EL (cell line): ENCODE measurements at regions not wholly inside any gene's neighbourhood (a gene's known extent, or its start where the extent isn't known, plus 50 kb on each side); places are given as distances from the start of the nearest gene placed in this dataset.

Source experiments
- DNase-seq: peaks from one replicate; pipeline ENCODE4 v3.0.0-alpha.2; 2016

DNA sequence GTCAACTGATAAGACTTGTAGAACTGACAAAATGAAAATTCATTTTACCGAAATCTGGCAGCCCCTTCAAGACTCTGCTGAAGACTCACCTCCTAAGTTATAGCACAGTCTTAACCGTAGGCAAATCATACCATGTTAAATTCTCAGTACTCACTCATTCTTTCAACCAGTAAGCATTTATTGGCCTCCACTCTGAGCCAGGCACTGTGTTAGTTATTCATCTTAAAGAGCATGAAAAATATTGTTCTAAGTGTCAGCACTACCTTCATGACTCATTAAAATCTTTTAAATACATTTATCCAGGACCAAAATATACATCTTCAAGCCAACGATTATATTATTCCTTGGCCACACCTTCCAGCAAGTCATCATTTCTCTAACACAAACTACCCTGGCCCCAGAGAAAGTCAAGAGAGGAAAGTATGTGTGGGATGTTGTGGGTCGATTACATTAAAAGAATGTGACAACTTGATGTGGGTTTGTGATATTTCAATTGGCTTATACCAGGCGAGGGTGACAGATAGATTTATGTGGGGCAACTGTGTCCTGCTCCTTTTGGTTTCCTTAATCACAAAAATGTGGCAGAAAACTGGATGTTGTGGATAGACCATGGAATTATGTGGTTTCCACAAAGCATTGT is 55.0 kb downstream of the TMEM30B start:
- DNase-seq, result no peak

DNA sequence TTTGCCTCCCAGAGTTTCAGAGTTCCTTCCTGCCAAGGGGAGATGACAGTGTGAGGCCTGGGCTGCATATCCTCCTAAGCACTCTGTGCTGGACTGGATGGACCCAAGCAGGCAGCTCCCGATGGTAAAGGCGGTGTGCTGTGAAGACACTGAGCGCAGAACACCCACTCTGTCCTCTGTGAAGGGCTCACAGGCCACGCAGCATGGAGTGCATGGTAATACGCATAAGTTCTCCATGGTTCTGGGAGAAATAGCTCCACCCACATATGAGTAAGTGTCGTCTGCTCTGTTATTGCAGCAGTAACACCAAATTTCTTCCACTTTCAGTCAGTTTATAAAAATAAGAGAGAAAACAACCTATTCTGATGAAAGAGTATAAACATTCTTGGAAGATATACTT is 55.8 kb downstream of the TMEM30B start:
- no peak for DNase-seq

DNA sequence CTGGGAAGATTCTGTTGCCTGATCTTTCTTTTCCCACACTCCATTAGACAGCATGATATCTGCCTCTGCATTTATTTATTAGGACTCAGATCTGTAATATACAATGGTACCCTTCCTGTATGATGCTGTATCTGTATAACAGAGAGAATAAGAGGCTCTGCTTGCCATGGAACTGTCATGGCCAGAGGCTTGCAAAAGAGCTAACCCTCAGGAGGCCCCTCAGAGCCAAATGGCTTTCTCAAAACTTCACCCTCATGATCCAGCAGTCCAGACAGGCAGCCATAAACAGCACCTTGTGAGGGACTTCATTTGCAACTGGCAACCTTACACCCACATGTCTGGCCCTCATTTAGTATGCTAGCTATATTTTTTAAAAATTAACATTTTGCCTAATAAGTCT is 57.6 kb downstream of the TMEM30B start:
- DNase-seq, result no peak

DNA sequence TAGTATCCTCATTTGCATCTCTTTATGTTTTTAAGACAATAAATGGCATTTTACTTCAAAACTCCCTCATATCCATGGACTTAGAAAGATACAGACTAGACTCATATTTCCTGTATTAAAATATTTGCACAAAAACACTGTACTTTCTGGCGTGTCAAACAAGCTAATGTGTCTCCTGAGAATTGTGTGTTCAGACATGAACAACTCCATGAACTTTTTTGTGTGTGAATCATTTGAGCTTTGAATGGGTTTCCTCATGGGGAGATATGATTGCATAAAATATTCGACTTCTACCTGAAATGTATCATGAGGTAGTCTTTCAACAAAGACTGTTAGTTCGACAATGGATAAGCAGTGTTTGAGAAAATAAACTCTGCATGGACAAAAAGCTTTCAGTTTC is 58.8 kb downstream of the TMEM30B start:
- DNase-seq, result no peak

DNA sequence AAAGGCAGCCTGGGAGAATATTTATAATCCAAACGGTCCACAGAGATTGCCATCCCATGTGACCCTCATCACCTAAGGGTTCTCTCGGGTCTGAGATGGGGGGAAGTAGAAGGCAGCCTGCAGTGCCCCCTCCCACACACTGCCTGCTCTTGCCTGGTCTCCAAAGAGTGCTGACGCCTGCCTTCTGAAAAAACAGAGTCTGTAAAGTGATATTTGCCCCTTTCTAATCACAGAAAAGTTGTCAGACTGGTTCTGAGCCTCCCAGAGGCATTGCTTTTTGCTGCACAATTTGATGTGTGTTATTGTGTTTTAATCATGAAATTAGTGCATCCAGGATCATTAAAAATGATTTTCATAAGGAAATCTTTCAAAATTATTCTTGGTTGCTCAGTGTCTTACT is 59.2 kb downstream of the TMEM30B start:
- no peak for DNase-seq

DNA sequence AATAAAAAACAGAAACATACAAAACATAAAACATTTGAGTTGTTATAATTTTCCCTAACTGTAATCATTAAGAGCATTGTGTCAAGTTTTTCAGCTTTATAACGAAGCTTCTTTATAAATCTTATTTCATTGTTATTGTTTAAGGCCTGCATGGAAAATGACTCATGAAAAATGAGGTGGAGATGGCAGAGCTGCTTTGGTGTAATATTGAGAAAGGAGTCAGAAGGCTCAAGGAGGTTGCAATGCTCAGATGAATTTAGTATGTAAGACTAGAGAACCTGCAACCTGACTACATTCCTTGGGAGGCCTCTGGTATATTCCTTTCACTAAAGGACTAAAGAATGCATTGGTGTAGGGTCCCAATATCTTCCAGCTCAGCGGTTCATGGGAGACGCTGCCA is 61.5 kb downstream of the TMEM30B start:
- DNase-seq, result no peak

DNA sequence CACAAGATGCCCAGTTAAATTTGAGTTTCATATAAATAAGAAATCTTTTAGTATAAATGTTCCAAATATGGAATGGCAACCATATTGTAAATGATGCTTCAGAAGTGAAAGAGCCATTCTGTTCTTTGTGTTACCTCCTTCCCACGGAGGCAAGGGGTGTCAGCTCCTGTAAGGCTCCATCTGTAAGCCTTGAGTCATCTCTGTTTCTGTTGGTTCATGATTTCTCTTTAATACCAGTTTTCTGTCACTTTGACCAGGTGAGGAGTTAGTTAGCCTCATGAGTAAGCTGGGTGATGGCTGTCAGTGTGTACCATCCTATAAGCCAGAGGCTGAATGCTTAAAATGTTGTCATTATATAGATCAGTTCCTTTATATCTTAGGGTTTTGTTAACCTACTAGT is 61.9 kb downstream of the TMEM30B start:
- no peak for DNase-seq

DNA sequence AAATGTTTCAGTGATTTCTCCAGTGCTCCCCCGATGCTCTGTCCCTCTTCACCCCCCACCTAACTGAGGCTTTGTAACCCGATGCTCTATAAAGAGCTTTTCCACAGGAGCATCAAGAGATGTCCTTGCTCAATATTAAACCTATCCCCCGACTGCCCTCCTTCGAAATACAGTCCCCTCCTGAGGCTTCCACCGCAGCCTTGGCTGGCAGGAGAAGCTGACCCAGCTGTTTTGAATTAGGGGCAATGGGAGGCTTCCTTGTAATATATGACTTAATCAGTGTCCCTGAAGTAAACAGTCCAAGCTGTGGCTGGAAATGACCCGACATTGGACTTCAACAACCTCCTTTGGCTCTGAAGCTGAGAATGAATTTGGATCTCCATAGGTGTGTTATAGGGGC is 62.4 kb downstream of the TMEM30B start:
- no peak for DNase-seq

DNA sequence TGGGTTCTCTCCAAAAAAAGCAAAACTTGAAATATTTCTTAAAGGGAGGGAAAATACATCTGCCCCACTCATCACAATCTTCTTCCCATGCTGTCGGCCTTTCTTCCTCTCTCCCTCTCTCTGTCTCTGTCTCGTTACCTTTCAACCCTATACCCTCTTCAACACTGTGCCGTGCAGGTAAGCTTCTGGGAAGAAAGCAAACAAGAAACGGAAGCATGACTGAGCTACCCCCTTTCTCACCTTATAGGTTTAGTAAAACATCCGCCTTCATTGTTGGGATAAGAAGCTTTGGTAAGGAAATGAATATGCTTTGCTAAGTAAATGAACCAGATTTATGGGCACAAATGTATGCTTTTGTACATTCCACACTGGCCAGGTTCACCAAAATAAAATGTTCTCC is 63.0 kb downstream of the TMEM30B start:
- DNase-seq, result no peak

DNA sequence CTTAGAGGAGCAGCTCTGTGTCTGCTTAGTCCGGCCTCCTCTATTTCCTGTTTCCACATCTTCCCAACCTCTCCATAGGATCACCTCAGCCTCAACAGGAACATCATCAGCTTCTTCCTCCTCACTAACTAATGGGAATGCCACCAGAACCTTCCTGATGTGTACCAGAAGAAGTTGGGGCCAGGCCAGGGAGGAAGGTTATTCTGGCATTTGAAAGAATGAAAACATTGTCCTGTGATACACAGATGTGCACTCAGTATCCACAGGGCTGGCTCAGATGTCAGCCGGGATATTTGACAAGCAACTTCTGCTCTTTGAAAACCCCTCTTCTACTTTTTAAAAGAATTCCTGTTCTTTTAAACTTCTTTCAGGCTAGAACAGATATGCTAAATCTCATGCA is 63.6 kb downstream of the TMEM30B start:
- DNase-seq, result no peak

DNA sequence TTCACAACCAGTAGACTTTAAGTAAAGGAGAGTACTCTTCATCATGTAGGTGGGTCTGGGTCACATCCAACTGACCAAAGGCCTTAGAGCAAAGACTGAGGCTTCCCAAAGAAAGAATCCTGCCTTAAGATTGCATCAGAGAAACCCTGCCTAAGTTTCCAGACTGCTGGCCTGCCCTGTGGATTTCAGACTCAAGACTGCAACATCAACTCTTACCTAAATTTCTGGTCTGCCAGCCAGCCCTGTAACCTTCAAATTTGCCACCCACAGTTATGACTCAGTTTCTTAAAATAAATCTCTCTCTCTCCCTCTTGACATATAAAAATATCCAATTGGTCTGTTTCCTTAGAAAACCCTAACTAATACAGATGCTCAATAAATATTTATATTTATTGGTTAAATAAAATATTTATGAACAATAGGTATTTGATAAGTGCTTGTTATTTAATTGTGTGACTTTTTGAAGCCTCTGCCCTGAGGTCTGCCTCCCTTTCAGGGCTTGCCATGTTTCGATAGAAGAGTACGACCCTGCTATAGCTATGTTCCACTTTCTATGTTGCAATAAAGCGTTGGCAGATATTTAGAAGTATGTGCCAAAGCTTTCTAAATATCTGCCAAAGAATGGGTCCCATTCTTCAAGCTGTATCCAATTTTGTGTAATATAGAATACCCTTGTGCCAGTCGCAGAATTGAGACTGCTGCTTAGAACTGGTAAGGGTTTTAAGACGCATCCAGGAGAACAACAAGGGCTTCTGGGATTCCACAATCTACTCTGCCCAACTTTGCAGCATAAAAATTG is 65.7 kb downstream of the TMEM30B start:
- DNase-seq, result no peak

DNA sequence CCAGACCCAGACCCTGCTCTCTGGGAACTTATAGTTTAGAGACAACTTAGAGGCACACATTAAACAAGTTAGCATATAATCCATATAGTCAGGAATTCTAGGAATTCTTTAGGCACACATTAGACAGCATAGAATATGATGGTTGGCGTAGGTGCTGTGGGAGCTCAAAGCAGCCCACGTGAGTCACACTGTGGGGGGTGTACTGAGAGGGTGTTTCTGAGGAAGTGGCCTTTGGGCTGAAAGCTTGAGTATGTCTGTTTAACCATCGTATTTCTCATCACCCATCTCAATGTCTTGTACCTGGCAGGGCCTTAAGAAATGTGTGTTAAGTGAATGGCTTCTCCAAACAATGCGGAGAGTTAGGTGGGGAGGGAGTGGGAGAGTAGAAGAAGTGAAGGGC is 67.2 kb downstream of the TMEM30B start:
- DNase-seq, result peak; percentile 40

DNA sequence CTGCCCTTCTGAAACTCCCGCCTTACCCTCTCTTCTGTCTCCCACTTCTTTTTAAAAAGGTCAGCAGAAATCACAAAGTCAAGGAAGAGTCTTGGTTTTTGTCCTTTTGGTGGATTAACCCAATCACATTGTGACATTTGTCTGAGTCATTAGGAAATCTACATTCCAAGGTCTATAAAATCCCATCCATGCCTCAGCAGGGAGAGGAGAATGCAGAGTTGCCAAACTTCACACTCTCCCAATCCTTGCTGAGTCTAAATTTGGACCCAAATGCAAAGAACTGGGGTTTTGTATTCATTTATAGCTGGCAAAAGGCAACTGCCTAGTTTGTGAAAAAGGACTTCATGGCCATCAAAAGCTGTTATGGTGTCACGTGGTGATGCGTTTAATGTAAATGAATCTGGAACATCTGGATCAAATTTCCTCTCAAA is 67.9 kb downstream of the TMEM30B start:
- peak; percentile 74 for DNase-seq

DNA sequence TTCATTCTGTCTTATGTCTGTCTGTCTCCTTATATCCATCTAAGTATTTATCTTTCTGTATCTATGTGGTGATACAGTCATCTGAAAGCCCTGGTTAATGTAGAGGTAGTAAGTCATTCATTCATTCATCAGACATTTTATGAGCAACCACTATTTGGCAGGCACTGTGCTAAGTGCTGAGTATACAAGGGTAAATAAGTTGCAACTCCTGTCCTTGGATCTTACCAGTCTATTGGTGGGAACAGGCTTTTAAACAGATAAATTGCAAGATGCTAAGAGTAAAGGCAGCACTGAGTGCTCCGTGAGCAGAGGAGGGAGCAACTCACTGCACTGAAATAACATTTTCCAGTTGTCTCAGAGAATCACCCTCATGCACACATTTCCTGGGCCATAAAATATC is 68.6 kb downstream of the TMEM30B start:
- DNase-seq, result no peak

DNA sequence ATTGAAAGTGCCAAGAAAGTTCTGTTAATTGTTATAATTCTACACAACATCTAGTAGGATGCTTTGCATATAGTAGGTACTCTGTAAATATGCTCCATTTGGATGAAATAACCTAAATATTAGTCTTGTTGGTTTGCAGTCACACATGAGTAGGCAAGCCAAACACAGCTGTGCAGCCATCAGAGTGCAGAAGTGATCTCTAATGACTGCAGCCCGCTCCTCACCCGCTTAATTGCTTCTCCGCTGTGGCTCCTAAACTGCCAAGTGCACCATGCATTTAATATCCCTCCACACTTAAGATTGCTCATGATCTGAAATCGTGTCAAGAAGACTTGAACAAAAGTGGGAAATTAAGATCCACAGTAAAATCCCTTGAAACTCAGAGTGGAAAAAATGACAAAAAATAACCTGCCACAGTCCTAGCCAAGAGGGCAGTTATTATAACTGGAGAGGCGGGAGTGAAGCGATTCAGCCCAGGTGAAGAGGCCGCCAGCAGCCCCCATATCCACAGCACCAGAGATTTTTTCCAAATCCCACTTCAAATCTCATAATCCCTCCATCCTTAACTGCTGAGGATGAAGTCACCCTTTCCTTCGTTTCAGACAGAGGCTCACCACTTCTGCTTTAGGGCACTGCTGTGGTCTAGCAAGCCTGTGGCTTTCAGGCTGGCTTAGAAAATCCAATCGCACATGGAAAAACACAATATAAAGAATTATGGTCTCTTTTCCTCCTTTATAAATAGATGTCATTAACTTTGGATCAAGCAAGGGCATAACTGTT is 69.5 kb downstream of the TMEM30B start:
- DNase-seq, result no peak

DNA sequence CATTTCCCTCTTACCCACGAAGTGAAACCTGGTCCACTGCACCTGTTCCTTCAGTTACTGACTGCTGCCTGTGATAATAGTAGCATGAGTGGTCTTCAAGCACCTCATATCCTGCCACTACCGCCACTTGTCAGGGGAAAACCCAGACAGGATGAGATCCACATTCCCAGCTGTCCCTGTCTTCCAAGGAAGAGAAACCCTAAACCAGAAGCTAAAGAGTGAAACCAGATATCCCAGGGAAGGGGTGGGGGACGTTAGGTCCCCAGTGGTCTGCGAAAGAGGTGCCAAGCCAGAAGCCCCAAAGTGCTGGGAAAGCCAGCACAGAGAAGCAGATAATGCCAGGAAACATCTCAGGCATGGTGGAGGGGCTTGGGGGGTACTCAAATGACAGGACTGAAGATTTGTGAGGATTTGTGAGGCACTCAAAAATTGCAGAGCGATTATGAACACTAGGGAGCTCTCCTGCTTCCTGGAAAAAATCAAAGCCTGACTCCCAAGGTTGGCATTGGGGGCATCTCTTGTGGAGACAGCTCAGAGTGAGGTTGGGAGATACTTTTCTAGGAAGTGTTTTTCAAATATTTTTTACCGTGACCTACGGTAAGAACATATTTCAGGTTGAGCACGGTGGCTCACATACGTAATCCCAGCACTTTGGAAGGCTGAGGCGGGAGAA is 77.9 kb downstream of the TMEM30B start:
- DNase-seq, result no peak

DNA sequence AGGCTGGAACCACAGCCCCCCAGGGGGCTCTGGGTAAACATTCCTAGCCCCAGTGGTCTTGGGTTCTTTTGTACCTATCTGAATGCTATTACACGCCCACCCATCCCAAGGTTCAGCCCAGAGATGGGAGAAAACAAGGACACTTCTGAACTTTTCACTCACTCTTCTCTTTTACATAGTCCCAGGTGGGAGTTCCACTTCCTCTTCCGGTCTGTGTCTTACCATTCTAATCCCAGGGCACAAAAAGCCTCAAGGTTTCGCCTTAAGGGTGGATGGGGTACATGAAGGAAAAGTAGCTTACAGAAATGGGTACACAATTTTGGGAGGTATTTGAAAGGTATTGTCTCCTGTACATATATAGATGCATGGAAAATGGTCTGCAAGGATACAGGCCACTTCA is 79.0 kb downstream of the TMEM30B start:
- DNase-seq, result no peak

DNA sequence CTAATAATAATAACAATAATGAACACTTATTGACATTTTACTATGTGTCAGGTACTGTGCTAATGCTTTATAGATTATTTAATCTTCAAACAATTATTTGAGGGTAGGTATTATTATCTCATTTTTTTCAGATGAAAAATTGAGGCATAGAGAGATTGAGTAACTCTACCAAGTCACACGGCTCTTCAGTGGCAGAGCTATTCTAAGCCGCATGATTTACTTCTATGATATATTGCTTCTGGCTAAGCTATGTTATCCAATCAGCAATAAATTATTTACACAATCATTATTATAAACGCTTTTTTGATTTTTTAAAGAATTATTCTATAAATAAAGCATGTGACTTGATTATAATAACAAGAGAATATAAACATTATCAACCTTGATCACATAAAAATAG is 80.0 kb downstream of the TMEM30B start:
- no peak for DNase-seq

DNA sequence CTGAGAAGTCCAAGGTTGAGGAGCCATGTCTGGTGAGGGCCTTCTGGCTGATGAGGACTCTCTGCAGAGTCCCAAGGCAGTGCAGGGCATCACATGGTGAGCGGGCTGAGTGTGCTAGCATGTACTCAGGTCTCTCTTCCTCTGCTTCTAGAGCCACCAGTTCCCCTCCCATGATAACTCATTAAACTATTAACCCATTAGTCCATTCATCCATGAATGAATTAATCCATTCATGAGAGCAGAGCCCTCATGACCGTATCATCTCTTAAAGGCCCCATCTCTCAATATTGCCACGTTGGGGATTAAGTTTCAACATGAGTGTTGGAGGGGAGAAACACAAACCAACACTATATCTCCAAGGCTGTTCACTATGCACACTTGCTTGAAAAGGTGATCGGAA is 83.7 kb downstream of the TMEM30B start:
- no peak for DNase-seq

DNA sequence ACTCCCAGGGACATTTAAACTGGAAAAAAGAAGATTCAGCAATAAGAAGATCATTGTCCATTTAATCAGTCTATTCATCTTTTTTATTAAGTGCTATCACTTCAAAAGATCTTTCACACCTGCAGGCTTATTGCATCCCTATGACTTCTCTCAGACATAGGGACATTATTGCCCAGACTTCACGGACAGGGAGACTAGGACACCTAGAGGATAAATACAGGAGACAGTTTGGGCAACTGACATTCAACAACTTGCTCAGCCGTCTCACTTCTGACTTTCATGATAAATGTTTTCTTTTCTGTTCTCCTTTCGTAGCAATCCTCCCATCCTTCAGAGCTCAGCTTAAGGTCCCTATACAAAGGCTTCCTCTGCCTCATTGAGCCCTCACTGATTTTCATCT is 84.3 kb downstream of the TMEM30B start:
- DNase-seq, result no peak

DNA sequence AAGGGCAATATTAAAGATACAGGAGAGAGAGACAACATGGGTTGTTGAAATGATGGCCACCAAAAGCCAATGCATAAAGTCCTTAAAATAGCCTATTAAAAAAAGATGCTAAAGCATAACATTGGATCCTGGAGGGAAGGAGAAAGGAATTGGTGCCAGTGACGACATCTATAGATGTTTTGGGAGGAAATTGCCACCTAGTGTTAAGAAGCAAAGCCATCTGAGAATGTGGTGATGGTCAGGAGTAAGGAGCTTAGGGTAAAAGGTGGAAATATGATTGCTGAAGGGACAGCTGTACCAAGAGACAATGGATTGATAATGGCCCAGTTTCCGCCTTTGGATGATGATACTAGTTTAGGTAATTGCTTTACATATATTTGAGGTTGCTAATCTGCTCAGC is 85.1 kb downstream of the TMEM30B start:
- DNase-seq, result no peak

DNA sequence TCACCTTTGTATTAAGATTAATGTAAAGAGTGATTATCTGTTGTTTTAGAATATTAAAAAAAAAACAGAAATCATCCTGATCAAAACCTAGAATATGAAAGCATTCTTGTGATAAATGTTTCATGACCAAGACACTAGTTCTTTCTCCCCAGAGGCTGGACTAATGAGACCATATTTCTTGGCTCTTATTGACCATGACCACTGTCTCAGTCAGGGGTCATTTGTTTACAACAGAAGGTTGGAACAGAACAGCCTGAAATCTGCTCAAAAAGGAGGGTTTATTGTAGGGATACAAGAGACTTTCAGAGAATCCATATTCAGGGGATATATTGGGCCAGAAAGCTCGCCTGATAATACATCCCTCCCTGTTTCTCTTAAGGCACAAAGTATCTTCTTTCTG is 87.7 kb downstream of the TMEM30B start:
- no peak for DNase-seq

DNA sequence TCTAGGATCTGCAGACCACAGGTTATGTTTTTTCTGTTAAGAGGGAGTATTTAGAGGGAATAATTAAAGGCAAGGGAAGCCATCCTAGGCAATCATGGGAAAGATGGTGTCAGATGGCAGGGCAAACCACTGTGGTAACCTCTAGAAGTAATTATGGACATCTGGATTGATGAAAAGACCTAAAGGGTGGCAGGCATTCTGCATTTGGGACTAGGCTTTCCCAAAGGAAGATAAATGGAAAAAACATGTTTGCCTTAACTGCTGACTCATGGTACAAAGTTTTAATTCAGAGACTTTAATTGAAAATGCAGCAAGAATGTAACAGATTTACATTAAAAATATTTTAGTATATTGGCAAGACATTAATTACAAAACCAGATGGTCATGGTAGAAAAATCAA is 88.1 kb downstream of the TMEM30B start:
- DNase-seq, result peak; percentile 31

DNA sequence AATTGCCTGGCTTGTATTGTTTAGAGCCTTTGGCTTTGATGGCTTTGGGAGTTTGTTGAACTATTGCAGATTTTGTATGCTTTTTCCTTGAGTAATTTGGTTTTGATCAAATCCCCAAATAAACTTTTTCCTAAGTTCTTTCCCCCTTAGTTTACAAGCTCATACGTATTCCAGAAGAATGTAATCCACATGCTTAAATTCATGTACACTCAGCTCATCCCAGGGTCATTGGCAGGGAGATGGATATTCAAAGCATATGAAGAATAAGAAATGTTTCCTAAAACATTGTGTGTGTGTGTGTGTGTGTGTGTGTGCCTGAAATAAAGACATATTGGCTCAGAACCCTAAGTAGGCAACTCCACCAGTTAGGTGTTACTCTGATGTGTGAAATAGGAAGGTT is 89.4 kb downstream of the TMEM30B start:
- no peak for DNase-seq
